Neural progenitor cell (in vitro differentiated cells): ENCODE measurements at regions not wholly inside any gene's neighbourhood (a gene's known extent, or its start where the extent isn't known, plus 50 kb on each side); places are given as distances from the start of the nearest gene placed in this dataset.
A peak's percentile ranks its signal among the peaks of the same experiment; 100 is the strongest.

Source experiments
- DNase-seq: peaks from one replicate; pipeline ENCODE4 v3.0.0-alpha.2; 2016; ENCODE audit warnings: low spot score
- H2AFZ ChIP-seq: fragments of 200-600 bp; sonication (generic); replicated peaks from 2 replicates; pipeline ENCODE4 v1.6.1; 2016; ENCODE audit warnings: antibody characterized with exemption
- H3F3A ChIP-seq: fragments of 200-600 bp; sonication (generic); 2 replicates; pipeline ENCODE4 v1.6.1; 2016; ENCODE audit warnings: antibody characterized with exemption, low read depth
- H3K27ac ChIP-seq: fragments of 200-600 bp; sonication (generic); 2 replicates; pipeline ENCODE4 v1.5.1; 2016; ENCODE audit warnings: mild to moderate bottlenecking
- H3K27me3 ChIP-seq: fragments of 200-600 bp; sonication (generic); 2 replicates; pipeline ENCODE4 v1.6.1; 2016; ENCODE audit warnings: mild to moderate bottlenecking, moderate library complexity
- H3K36me3 ChIP-seq: fragments of 200-600 bp; sonication (generic); 2 replicates; pipeline ENCODE4 v1.5.1; 2016
- H3K4me1 ChIP-seq: fragments of 200-600 bp; sonication (generic); 2 replicates; pipeline ENCODE4 v1.6.1; 2016; ENCODE audit warnings: mixed run types
- H3K4me2 ChIP-seq: fragments of 200-600 bp; sonication (generic); 2 replicates; pipeline ENCODE4 v1.6.1; 2016
- H3K4me3 ChIP-seq: fragments of 200-600 bp; sonication (generic); 2 replicates; pipeline ENCODE4 v1.5.1; 2016
- H3K79me2 ChIP-seq: fragments of 200-600 bp; sonication (generic); 2 replicates; pipeline ENCODE4 v1.6.1; 2016; ENCODE audit warnings: low read depth
- H3K9ac ChIP-seq: fragments of 200-600 bp; sonication (generic); 2 replicates; pipeline ENCODE4 v1.6.1; 2016
- H3K9me3 ChIP-seq: fragments of 200-600 bp; sonication (generic); 2 replicates; pipeline ENCODE4 v1.5.1; 2016; ENCODE audit warnings: low read depth
- H4K20me1 ChIP-seq: fragments of 200-600 bp; sonication (generic); 2 replicates; pipeline ENCODE4 v1.6.1; 2016; ENCODE audit warnings: low read depth
- H3K27ac Mint-ChIP-seq: 3 replicates; pipeline ENCODE4 v1.8.0; 2021; ENCODE audit warnings: mixed read lengths
- H3K27me3 Mint-ChIP-seq: 2 replicates; pipeline ENCODE4 v1.8.0; 2022; ENCODE audit warnings: low read depth, mild to moderate bottlenecking, inconsistent platforms, moderate library complexity, mixed read lengths; ENCODE audit not compliant: insufficient read depth
- H3K36me3 Mint-ChIP-seq: 3 replicates; pipeline ENCODE4 v1.8.0; 2021; ENCODE audit warnings: mixed read lengths
- H3K4me1 Mint-ChIP-seq: 3 replicates; pipeline ENCODE4 v1.8.0; 2021; ENCODE audit warnings: mixed read lengths
- H3K4me3 Mint-ChIP-seq: 3 replicates; pipeline ENCODE4 v1.8.0; 2021; ENCODE audit warnings: mild to moderate bottlenecking, moderate library complexity, mixed read lengths
- H3K9me3 Mint-ChIP-seq: 3 replicates; pipeline ENCODE4 v1.8.0; 2020; ENCODE audit warnings: mixed read lengths
- CTCF ChIP-seq: fragments of 200-600 bp; sonication (generic); IDR thresholded peaks from 2 replicates; pipeline ENCODE4 v1.5.1; 2017; ENCODE audit warnings: antibody characterized with exemption, mild to moderate bottlenecking
- EZH2 ChIP-seq: fragments of 200-600 bp; sonication (generic); IDR thresholded peaks from 2 replicates; pipeline ENCODE4 v1.6.1; 2017; ENCODE audit warnings: antibody characterized with exemption, mild to moderate bottlenecking, moderate library complexity
- EZH2phosphoT487 ChIP-seq: fragments of 200-600 bp; sonication (generic); IDR thresholded peaks from 2 replicates; pipeline ENCODE4 v1.6.1; 2017; ENCODE audit warnings: antibody characterized with exemption

GRCh38 chr3:83849106-83849730 lies 1109.6 kb upstream of the CADM2 start:
- no peaks in the 10 kb centered on the region for H3K27me3 Mint-ChIP-seq
- H3K4me1 Mint-ChIP-seq, result peaks cover 5% of the 10 kb centered on the region
- peaks cover 17% of the 10 kb centered on the region for H3K4me1 ChIP-seq
- no peaks in the 10 kb centered on the region for H3K79me2 ChIP-seq
- H3K9me3 Mint-ChIP-seq, result no peaks in the 10 kb centered on the region
- H3K4me3 ChIP-seq, result no peak overlapping the region
- no peak overlapping the region for H3K4me2 ChIP-seq
- no peaks in the 10 kb centered on the region for H3K36me3 Mint-ChIP-seq
- no peaks in the 10 kb centered on the region for H3K9me3 ChIP-seq
- no peak overlapping the region for H3K27ac Mint-ChIP-seq
- no peaks in the 10 kb centered on the region for H4K20me1 ChIP-seq
- H3K27me3 ChIP-seq, result no peaks in the 10 kb centered on the region
- no peaks in the 10 kb centered on the region for H3K36me3 ChIP-seq
- no peak overlapping the region for H3K9ac ChIP-seq
- DNase-seq, result no peak
- TF ChIP-seq EZH2phosphoT487 (no peak), EZH2 (no peak), CTCF (no peak)
- no peaks in the 10 kb centered on the region for H3F3A ChIP-seq
- H3K27ac ChIP-seq, result no peak overlapping the region
- H3K4me3 Mint-ChIP-seq, result no peak overlapping the region
- H2AFZ ChIP-seq, result peak overlapping the region; percentile 77

GRCh38 chr3:83863380-83863779 lies 1095.4 kb upstream of the CADM2 start:
- Mint-ChIP-seq H3K4me3 (no peak overlapping the region), H3K27ac (no peak overlapping the region), H3K27me3 (no peaks in the 10 kb centered on the region), H3K9me3 (peaks cover 2% of the 10 kb centered on the region), H3K36me3 (no peaks in the 10 kb centered on the region), H3K4me1 (no peaks in the 10 kb centered on the region)
- Histone ChIP-seq H3K27me3 (no peaks in the 10 kb centered on the region), H3K9ac (no peak overlapping the region), H3F3A (no peaks in the 10 kb centered on the region), H2AFZ (peak overlapping the region; percentile 44), H3K9me3 (no peaks in the 10 kb centered on the region), H3K27ac (no peak overlapping the region), H3K4me1 (no peaks in the 10 kb centered on the region), H4K20me1 (no peaks in the 10 kb centered on the region), H3K79me2 (no peaks in the 10 kb centered on the region), H3K36me3 (no peaks in the 10 kb centered on the region), H3K4me2 (no peak overlapping the region), H3K4me3 (no peak overlapping the region)
- no peak for DNase-seq
- TF ChIP-seq CTCF, result no peak
- no peak for TF ChIP-seq EZH2phosphoT487
- no peak for TF ChIP-seq EZH2

GRCh38 chr3:83868909-83869567 lies 1089.8 kb upstream of the CADM2 start:
- Mint-ChIP-seq H3K27me3 (no peaks in the 10 kb centered on the region), H3K4me1 (no peaks in the 10 kb centered on the region), H3K4me3 (no peak overlapping the region), H3K9me3 (peaks cover under 1% of the 10 kb centered on the region), H3K27ac (no peak overlapping the region), H3K36me3 (no peaks in the 10 kb centered on the region)
- H3K36me3 ChIP-seq, result no peaks in the 10 kb centered on the region
- H3K4me2 ChIP-seq, result no peak overlapping the region
- no peak for TF ChIP-seq CTCF
- TF ChIP-seq EZH2phosphoT487, result no peak
- no peak for TF ChIP-seq EZH2
- DNase-seq, result no peak
- H3K27me3 ChIP-seq, result no peaks in the 10 kb centered on the region
- no peak overlapping the region for H3K4me3 ChIP-seq
- no peak overlapping the region for H3K9ac ChIP-seq
- H4K20me1 ChIP-seq, result no peaks in the 10 kb centered on the region
- H3F3A ChIP-seq, result no peaks in the 10 kb centered on the region
- no peak overlapping the region for H3K27ac ChIP-seq
- H3K79me2 ChIP-seq, result no peaks in the 10 kb centered on the region
- H3K9me3 ChIP-seq, result no peaks in the 10 kb centered on the region
- H2AFZ ChIP-seq, result no peak overlapping the region
- no peaks in the 10 kb centered on the region for H3K4me1 ChIP-seq
